ENCODE measurements at regions not wholly inside any gene's neighbourhood (a gene's known extent, or its start where the extent isn't known, plus 50 kb on each side); places are given as distances from the start of the nearest gene placed in this dataset.

GRCh38 chr12:5192726-5193125, 149.0 kb downstream of the KCNA5 start:
- Mint-ChIP-seq H3K4me3 (no peak overlapping the region), H3K36me3 (ENCODE audit: low read depth) (no peaks in the 10 kb centered on the region), H3K27me3 (ENCODE audit: low read depth) (no peaks in the 10 kb centered on the region), H3K27ac (ENCODE audit: unreplicated experiment) (no peak overlapping the region), H3K4me1 (no peaks in the 10 kb centered on the region), H3K9me3 (no peaks in the 10 kb centered on the region)
- no peak for DNase-seq (ENCODE audit: low read depth, low spot score)
- no peak for TF ChIP-seq CTCF (conservative IDR thresholded peaks at IDR 0.05)

- DNase-seq (ENCODE audit: low read depth, low spot score) = no peak
- H3K36me3 Mint-ChIP-seq (ENCODE audit: low read depth) = no peaks in the 10 kb centered on the region
- H3K27me3 Mint-ChIP-seq (ENCODE audit: low read depth) = no peaks in the 10 kb centered on the region
- H3K4me3 Mint-ChIP-seq = no peak overlapping the region
- no peak overlapping the region for H3K27ac Mint-ChIP-seq (ENCODE audit: unreplicated experiment)
- H3K9me3 Mint-ChIP-seq = no peaks in the 10 kb centered on the region
- TF ChIP-seq CTCF (conservative IDR thresholded peaks at IDR 0.05) = no peak
- H3K4me1 Mint-ChIP-seq = no peaks in the 10 kb centered on the region
Observed at GRCh38 chr12:5194306-5194705, 150.6 kb downstream of the KCNA5 start.

- DNase-seq (ENCODE audit: low read depth, low spot score) = no peak
- TF ChIP-seq CTCF (conservative IDR thresholded peaks at IDR 0.05) = no peak
- Mint-ChIP-seq H3K27ac (ENCODE audit: unreplicated experiment) (no peak overlapping the region), H3K27me3 (ENCODE audit: low read depth) (no peaks in the 10 kb centered on the region), H3K36me3 (ENCODE audit: low read depth) (no peaks in the 10 kb centered on the region), H3K4me3 (no peak overlapping the region), H3K4me1 (no peaks in the 10 kb centered on the region), H3K9me3 (no peaks in the 10 kb centered on the region)
Observed at GRCh38 chr12:5195244-5195643, 151.6 kb downstream of the KCNA5 start.

- no peak for TF ChIP-seq CTCF (conservative IDR thresholded peaks at IDR 0.05)
- H3K4me3 Mint-ChIP-seq = no peak overlapping the region
- no peak for DNase-seq (ENCODE audit: low read depth, low spot score)
- no peaks in the 10 kb centered on the region for H3K9me3 Mint-ChIP-seq
- peaks cover 3% of the 10 kb centered on the region for H3K4me1 Mint-ChIP-seq
- H3K27ac Mint-ChIP-seq (ENCODE audit: unreplicated experiment) = no peak overlapping the region
- H3K36me3 Mint-ChIP-seq (ENCODE audit: low read depth) = no peaks in the 10 kb centered on the region
- H3K27me3 Mint-ChIP-seq (ENCODE audit: low read depth) = no peaks in the 10 kb centered on the region
Observed at GRCh38 chr12:5195691-5196090, 152.0 kb downstream of the KCNA5 start.

- Mint-ChIP-seq H3K9me3 (no peaks in the 10 kb centered on the region), H3K36me3 (ENCODE audit: low read depth) (no peaks in the 10 kb centered on the region), H3K4me1 (peaks cover 15% of the 10 kb centered on the region), H3K27me3 (ENCODE audit: low read depth) (no peaks in the 10 kb centered on the region), H3K27ac (ENCODE audit: unreplicated experiment) (no peak overlapping the region), H3K4me3 (no peak overlapping the region)
- no peak for TF ChIP-seq CTCF (conservative IDR thresholded peaks at IDR 0.05)
- no peak for DNase-seq (ENCODE audit: low read depth, low spot score)
Observed at GRCh38 chr12:5197131-5197530, 153.5 kb downstream of the KCNA5 start.

- no peaks in the 10 kb centered on the region for H3K27me3 Mint-ChIP-seq (ENCODE audit: low read depth)
- H3K9me3 Mint-ChIP-seq = no peaks in the 10 kb centered on the region
- H3K4me1 Mint-ChIP-seq = peaks cover 20% of the 10 kb centered on the region
- H3K4me3 Mint-ChIP-seq = no peak overlapping the region
- no peaks in the 10 kb centered on the region for H3K36me3 Mint-ChIP-seq (ENCODE audit: low read depth)
- no peak for DNase-seq (ENCODE audit: low read depth, low spot score)
- H3K27ac Mint-ChIP-seq (ENCODE audit: unreplicated experiment) = no peak overlapping the region
- no peak for TF ChIP-seq CTCF (conservative IDR thresholded peaks at IDR 0.05)
Observed at GRCh38 chr12:5197656-5198055, 154.0 kb downstream of the KCNA5 start.
